ENCODE measurements at regions not wholly inside any gene's neighbourhood (a gene's known extent, or its start where the extent isn't known, plus 50 kb on each side); places are given as distances from the start of the nearest gene placed in this dataset.

DNA sequence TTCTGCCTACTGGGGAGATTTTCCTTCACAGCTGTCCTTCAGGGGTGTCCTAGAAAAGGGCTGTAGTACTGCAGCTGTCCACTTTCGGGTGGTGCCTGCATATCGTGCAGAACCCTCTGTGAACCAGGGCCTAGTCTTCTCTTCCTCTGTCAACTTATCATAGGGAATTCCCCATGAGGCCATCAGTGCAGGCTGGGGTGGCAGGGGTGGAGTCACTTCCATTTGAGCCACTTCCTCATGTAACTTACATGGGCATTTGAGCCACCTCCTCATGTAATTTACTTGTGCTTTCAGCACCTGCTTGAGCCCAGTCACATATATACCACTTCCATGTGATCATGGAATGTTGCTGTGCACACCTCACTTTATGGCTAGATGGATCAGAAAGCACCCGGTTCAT lies 742.0 kb upstream of the RGMB start (continued):
- TF ChIP-seq ZNF404 (tag by site-specific recombination; IDR thresholded peaks at IDR 0.05) = no peak
- TF ChIP-seq ZBTB8A (tag by site-specific recombination; IDR thresholded peaks at IDR 0.05) = no peak
- no peak for TF ChIP-seq REPIN1 (tag by site-specific recombination; IDR thresholded peaks at IDR 0.05; ENCODE audit: low read depth)
- TF ChIP-seq, protein P1, sequence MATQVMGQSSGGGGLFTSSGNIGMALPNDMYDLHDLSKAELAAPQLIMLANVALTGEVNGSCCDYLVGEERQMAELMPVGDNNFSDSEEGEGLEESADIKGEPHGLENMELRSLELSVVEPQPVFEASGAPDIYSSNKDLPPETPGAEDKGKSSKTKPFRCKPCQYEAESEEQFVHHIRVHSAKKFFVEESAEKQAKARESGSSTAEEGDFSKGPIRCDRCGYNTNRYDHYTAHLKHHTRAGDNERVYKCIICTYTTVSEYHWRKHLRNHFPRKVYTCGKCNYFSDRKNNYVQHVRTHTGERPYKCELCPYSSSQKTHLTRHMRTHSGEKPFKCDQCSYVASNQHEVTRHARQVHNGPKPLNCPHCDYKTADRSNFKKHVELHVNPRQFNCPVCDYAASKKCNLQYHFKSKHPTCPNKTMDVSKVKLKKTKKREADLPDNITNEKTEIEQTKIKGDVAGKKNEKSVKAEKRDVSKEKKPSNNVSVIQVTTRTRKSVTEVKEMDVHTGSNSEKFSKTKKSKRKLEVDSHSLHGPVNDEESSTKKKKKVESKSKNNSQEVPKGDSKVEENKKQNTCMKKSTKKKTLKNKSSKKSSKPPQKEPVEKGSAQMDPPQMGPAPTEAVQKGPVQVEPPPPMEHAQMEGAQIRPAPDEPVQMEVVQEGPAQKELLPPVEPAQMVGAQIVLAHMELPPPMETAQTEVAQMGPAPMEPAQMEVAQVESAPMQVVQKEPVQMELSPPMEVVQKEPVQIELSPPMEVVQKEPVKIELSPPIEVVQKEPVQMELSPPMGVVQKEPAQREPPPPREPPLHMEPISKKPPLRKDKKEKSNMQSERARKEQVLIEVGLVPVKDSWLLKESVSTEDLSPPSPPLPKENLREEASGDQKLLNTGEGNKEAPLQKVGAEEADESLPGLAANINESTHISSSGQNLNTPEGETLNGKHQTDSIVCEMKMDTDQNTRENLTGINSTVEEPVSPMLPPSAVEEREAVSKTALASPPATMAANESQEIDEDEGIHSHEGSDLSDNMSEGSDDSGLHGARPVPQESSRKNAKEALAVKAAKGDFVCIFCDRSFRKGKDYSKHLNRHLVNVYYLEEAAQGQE (tag by site-specific recombination; IDR thresholded peaks at IDR 0.05) = no peak

DNA sequence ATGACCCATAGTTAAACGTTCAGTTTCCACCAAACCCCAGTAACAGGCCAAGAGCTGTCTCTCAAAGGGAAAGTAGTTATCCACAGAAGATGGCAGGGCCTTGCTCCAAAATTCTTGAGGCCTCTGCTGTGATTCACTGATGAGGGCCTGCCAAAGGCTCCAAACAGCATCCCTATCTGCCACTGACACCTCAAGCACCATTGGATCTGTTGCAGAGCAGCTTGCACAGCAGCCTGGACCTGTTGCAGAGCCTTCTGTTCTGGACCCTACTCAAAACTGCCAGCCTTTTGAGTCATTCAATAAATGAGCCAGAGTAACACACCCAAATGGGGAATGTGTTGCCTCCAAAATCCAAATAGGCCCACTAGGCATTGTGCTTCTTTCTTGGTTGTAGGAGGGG lies 741.5 kb upstream of the RGMB start:
- CTCF ChIA-PET = no interaction called here
- no peak for TF ChIP-seq ZNF626 (tag by site-specific recombination; IDR thresholded peaks at IDR 0.05)
- no peak for TF ChIP-seq ZNF169 (tag by site-specific recombination; IDR thresholded peaks at IDR 0.05)
- Histone ChIP-seq H3K4me1 (ENCODE audit: control insufficient read depth, insufficient read depth, low read length) (no peaks in the 10 kb centered on the region), H3K4me3 (ENCODE audit: low read depth, low read length) (no peak overlapping the region), H3K36me3 (ENCODE audit: control insufficient read depth in 2 of 2, insufficient read depth in 1 of 2, low read length in 2 of 2) (no peaks in the 10 kb centered on the region), H3K27ac (ENCODE audit: extremely low read depth, low read depth, low read length) (no peak overlapping the region), H3K9me3 (ENCODE audit: control insufficient read depth, insufficient read depth, low read depth, low read length) (no peaks in the 10 kb centered on the region)
- POLR2A ChIA-PET = no interaction called here

DNA sequence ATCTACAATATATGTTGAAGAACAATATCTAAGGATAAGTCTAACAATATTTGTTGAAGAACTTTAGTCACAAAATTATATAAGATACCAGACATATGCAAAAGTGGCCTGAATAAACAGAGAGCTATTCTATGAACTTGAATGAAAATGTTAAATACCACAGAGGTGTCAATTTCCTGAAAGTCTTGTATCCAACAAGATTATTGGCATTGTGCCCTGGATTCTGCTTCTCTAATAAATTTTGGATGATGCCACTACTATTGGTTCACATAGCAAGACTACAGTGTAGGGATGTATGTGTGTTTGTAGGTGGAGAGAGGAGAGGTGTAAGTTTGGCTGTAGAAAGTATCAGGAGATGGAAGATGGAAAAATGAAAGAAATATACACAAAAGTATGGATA lies 731.8 kb upstream of the RGMB start:
- CTCF ChIA-PET = no interaction called here
- Histone ChIP-seq H3K27ac (ENCODE audit: extremely low read depth, low read depth, low read length) (no peak overlapping the region), H3K36me3 (ENCODE audit: control insufficient read depth in 2 of 2, insufficient read depth in 1 of 2, low read length in 2 of 2) (no peaks in the 10 kb centered on the region), H3K4me1 (ENCODE audit: control insufficient read depth, insufficient read depth, low read length) (no peaks in the 10 kb centered on the region), H3K4me3 (ENCODE audit: low read depth, low read length) (no peak overlapping the region), H3K9me3 (ENCODE audit: control insufficient read depth, insufficient read depth, low read depth, low read length) (no peaks in the 10 kb centered on the region)
- TF ChIP-seq GLI2 (tag by site-specific recombination; IDR thresholded peaks at IDR 0.05; ENCODE audit: borderline replicate concordance, low read depth) (no peak), ZNF114 (tag by site-specific recombination; IDR thresholded peaks at IDR 0.05) (no peak), ZNF692 (tag by site-specific recombination; IDR thresholded peaks at IDR 0.05) (no peak), SALL2 (tag by site-specific recombination; IDR thresholded peaks at IDR 0.05; ENCODE audit: borderline replicate concordance) (no peak), ZNF571 (tag by site-specific recombination; IDR thresholded peaks at IDR 0.05) (no peak), KLF8 (tag by site-specific recombination; IDR thresholded peaks at IDR 0.05) (no peak), ZNF211 (tag by site-specific recombination; IDR thresholded peaks at IDR 0.05; ENCODE audit: low read depth) (no peak), EGR2 (tag by site-specific recombination; IDR thresholded peaks at IDR 0.05; ENCODE audit: low read depth) (no peak), YY2 (tag by site-specific recombination; IDR thresholded peaks at IDR 0.05) (no peak), ZBTB6 (tag by site-specific recombination; IDR thresholded peaks at IDR 0.05) (no peak), ZXDB (tag by site-specific recombination; IDR thresholded peaks at IDR 0.05) (no peak), GLIS1 (tag by site-specific recombination; IDR thresholded peaks at IDR 0.05) (no peak), ZFP41 (tag by site-specific recombination; IDR thresholded peaks at IDR 0.05; ENCODE audit: borderline replicate concordance) (no peak), ZBTB49 (tag by site-specific recombination; IDR thresholded peaks at IDR 0.05; ENCODE audit: low read depth) (no peak), ZBTB7A (tag by site-specific recombination; IDR thresholded peaks at IDR 0.05; ENCODE audit: low read depth) (no peak)
- POLR2A ChIA-PET = no interaction called here
